ENCODE measurements at regions not wholly inside any gene's neighbourhood (a gene's known extent, or its start where the extent isn't known, plus 50 kb on each side); places are given as distances from the start of the nearest gene placed in this dataset.
"Not testable (repeated sequence)": the region's sequence is repeated elsewhere in the genome, so short reads cannot be mapped to it uniquely, and the experiment has no call there.

DNA sequence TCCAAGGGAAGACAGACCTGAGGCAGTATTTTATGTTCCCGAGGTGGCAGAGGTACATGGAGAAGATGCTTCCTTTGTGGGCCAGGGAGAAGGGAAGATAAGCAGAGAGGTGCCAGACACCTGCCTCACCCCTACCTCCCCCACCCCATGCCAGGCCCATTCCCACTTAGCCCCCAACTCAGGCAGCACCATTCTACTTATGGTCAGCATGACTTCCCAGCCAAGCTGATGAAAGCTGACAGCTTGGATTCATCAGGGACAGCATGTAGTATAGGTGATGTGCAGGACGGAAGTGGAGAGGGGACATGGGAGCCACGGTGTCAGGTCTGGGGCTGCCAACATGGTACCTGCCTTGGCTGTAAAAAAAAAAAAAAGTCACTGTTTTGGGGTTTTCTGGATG lies 57.5 kb upstream of the CSPG4 start:
- TF ChIP-seq, protein P1, sequence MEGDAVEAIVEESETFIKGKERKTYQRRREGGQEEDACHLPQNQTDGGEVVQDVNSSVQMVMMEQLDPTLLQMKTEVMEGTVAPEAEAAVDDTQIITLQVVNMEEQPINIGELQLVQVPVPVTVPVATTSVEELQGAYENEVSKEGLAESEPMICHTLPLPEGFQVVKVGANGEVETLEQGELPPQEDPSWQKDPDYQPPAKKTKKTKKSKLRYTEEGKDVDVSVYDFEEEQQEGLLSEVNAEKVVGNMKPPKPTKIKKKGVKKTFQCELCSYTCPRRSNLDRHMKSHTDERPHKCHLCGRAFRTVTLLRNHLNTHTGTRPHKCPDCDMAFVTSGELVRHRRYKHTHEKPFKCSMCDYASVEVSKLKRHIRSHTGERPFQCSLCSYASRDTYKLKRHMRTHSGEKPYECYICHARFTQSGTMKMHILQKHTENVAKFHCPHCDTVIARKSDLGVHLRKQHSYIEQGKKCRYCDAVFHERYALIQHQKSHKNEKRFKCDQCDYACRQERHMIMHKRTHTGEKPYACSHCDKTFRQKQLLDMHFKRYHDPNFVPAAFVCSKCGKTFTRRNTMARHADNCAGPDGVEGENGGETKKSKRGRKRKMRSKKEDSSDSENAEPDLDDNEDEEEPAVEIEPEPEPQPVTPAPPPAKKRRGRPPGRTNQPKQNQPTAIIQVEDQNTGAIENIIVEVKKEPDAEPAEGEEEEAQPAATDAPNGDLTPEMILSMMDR (IDR thresholded peaks at IDR 0.05; ENCODE audit: unreplicated experiment): no peak
- Mint-ChIP-seq H3K9me3 (ENCODE audit: unreplicated experiment) (no peaks in the 10 kb centered on the region), H3K4me3 (ENCODE audit: unreplicated experiment) (no peak overlapping the region), H3K36me3 (ENCODE audit: low read depth, unreplicated experiment) (no peaks in the 10 kb centered on the region), H3K27me3 (ENCODE audit: unreplicated experiment) (peaks cover 4% of the 10 kb centered on the region), H3K4me1 (ENCODE audit: unreplicated experiment) (peaks cover 6% of the 10 kb centered on the region), H3K27ac (ENCODE audit: unreplicated experiment) (no peak overlapping the region)
- no peak for DNase-seq (ENCODE audit: low spot score)

DNA sequence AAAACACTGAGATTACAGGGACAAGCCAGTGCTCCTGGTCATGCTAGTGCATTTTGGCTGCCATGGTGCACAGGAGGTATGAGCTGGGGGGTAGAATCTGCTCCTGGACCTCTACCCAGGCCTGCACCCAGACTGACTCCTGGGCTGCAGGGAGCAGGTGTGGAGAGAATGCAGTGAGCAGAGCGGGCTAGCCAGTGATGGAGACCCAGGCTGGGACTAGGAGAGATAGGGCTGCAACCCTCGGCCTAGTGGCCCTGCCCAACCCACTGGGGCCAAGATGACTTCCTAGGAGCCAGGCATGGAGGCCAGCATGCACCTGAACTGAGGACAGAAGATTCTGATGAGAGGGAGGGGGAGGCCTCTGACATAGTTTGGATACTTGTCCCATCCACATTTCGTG lies 55.9 kb upstream of the CSPG4 start:
- not testable (repeated sequence) for H3K36me3 Mint-ChIP-seq (ENCODE audit: low read depth, unreplicated experiment); H3K27me3 Mint-ChIP-seq (ENCODE audit: unreplicated experiment); H3K4me3 Mint-ChIP-seq (ENCODE audit: unreplicated experiment); H3K9me3 Mint-ChIP-seq (ENCODE audit: unreplicated experiment); H3K27ac Mint-ChIP-seq (ENCODE audit: unreplicated experiment); DNase-seq (ENCODE audit: low spot score); H3K4me1 Mint-ChIP-seq (ENCODE audit: unreplicated experiment)

DNA sequence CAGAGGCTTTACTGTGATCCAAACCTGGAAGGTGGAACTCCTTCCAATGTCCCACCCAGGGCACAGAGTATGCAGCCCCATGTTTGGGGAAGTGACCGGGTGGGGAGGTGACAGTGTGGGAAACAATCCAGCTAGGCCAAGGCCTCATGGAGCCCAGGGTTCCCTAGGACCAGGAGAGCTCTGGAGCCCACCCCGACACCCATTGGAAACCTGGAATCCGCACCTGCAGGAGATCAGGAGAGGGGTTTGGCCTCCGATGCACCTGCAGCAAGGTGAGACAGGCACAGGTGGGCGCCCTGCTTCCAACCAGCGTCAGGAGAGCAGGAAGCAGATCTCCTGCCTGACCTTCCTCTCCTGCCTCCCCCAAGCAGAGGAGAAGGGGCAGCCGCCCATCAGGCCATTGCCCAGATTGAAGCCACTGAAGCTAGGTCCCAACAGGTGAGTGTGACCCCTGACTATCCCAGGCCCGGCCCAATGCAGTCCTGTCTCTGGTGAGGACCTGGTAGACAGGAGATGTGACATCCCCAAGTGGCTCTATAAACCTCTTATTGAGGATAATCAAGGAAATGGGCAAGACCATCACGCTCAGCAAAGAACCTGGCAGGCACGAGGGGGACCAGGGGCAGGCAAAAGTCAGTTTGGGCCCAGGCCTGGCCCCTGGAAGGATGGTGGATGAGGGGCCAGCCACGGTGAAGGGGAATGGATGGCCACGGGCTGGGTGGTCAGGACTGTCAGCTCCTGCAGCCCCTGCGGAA lies 53.1 kb upstream of the CSPG4 start:
- H3K9me3 Mint-ChIP-seq (ENCODE audit: unreplicated experiment); H3K27ac Mint-ChIP-seq (ENCODE audit: unreplicated experiment); H3K36me3 Mint-ChIP-seq (ENCODE audit: low read depth, unreplicated experiment); H3K4me3 Mint-ChIP-seq (ENCODE audit: unreplicated experiment); H3K4me1 Mint-ChIP-seq (ENCODE audit: unreplicated experiment); DNase-seq (ENCODE audit: low spot score): not testable (repeated sequence)
- peaks cover 11% of the 10 kb centered on the region for H3K27me3 Mint-ChIP-seq (ENCODE audit: unreplicated experiment)

DNA sequence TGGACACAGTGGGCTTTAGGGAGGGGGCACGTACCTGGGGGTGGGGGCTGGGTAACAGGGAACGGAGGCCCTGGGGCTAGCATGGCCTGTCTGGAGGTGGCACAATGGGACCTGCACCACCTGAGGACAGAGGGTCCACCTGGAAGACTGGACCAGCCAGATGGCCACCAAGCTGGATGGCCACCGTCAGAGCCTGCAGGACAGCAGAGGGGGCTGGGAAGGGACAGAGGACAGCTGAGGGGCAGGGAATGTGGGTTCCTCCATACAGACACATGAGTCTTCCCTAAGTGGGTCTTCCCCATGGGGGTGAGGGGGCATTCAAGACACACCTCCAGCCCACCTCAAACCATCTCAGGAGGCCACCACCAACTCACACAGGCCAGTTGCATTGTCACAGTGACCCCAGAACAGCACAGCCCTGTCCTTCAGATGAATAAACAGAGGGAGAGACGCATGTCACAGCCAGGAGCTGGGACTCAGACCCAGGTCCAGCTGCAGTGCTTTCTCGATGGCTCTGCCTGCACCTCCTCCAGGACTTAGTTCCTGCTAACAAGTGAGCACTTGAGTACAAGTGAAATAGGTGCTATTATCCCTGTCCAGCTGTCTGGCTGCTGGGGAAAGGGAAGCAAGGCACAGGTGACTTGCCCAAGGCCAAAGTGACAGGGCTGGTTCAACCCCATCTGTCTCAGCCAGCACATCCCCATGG lies 52.4 kb upstream of the CSPG4 start:
- peaks cover 15% of the 10 kb centered on the region for H3K27me3 Mint-ChIP-seq (ENCODE audit: unreplicated experiment)
- H3K9me3 Mint-ChIP-seq (ENCODE audit: unreplicated experiment); DNase-seq (ENCODE audit: low spot score); H3K4me3 Mint-ChIP-seq (ENCODE audit: unreplicated experiment); H3K4me1 Mint-ChIP-seq (ENCODE audit: unreplicated experiment); H3K27ac Mint-ChIP-seq (ENCODE audit: unreplicated experiment); H3K36me3 Mint-ChIP-seq (ENCODE audit: low read depth, unreplicated experiment): not testable (repeated sequence)

DNA sequence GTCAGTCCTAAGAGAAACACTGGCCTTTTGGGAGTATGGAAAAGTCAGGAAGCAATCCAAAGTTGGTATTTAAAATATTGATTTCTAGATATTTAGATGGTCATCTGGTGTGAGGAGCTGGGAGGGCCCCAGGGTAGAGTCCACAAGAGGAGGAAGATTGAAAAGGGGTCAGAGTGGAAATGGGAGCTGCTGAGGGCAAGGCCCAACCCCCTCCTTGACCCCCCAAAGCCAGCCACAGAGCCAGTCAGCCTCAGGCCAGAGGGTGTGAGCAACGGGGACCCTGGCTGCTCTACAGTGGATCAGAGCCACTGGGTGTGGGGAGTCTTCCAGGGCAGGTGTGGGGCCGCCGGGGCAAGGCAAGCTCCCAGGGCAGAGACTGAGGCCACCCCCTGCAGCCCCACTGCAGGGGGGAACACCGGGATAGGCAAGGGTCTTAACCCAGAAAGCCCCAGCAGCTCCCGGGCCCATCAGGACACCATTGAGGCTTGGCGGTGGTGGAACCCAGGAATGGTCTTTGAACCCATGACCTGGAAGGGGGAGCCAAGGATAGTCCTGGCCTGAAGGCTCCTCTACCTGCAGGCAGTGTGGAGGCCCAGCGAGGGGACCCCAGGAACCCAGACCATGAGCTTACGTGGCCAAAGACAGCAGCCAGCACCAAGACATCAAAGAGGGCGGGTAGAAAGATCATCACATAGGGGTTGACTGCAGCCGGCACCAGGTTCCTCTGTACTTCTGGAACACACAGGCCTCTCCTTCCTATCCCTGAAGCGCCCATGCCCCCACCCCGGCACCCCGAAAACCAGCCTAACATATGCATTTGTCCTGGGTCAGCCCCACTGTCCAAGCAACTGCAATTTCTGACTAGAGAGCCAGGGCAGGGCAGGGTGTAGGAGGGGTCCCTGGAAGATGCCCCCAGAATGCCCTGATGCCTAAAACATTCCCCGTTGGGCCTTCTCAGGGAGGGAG lies 51.3 kb upstream of the CSPG4 start:
- not testable (repeated sequence) for H3K4me1 Mint-ChIP-seq (ENCODE audit: unreplicated experiment); H3K27ac Mint-ChIP-seq (ENCODE audit: unreplicated experiment); H3K4me3 Mint-ChIP-seq (ENCODE audit: unreplicated experiment); H3K9me3 Mint-ChIP-seq (ENCODE audit: unreplicated experiment); DNase-seq (ENCODE audit: low spot score); H3K36me3 Mint-ChIP-seq (ENCODE audit: low read depth, unreplicated experiment)
- H3K27me3 Mint-ChIP-seq (ENCODE audit: unreplicated experiment): peaks cover 15% of the 10 kb centered on the region

DNA sequence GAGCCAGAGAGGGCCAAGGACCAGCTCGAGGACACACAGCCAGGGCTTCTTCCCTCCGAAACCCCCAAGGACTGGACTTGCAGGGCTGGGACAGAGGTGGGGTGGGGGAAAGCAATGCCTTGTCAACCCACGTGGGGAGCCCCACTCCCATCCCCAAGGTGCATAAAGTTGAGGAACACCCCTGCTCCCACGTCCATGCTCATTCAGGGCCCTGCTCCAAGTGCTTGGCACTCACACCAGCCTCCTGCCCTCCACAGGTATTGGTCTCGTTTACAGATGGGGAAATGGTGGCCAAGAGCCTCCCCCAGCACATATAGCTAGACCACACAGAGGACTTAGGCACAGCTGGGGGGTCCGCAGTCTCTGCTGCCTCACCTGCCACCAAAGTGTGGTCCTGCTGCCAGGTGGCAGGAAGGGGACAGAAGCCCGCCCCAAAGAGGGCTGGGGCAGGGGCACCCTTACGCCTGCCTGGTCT lies 50.5 kb upstream of the CSPG4 start:
- DNase-seq (ENCODE audit: low spot score): no peak
- Mint-ChIP-seq H3K4me3 (ENCODE audit: unreplicated experiment) (no peak overlapping the region), H3K27me3 (ENCODE audit: unreplicated experiment) (peaks cover 17% of the 10 kb centered on the region), H3K27ac (ENCODE audit: unreplicated experiment) (no peak overlapping the region), H3K36me3 (ENCODE audit: low read depth, unreplicated experiment) (no peaks in the 10 kb centered on the region), H3K9me3 (ENCODE audit: unreplicated experiment) (no peaks in the 10 kb centered on the region), H3K4me1 (ENCODE audit: unreplicated experiment) (peaks cover 5% of the 10 kb centered on the region)
- TF ChIP-seq, protein P1 (IDR thresholded peaks at IDR 0.05; ENCODE audit: unreplicated experiment): no peak
